ENCODE measurements at regions not wholly inside any gene's neighbourhood (a gene's known extent, or its start where the extent isn't known, plus 50 kb on each side); places are given as distances from the start of the nearest gene placed in this dataset.

DNA sequence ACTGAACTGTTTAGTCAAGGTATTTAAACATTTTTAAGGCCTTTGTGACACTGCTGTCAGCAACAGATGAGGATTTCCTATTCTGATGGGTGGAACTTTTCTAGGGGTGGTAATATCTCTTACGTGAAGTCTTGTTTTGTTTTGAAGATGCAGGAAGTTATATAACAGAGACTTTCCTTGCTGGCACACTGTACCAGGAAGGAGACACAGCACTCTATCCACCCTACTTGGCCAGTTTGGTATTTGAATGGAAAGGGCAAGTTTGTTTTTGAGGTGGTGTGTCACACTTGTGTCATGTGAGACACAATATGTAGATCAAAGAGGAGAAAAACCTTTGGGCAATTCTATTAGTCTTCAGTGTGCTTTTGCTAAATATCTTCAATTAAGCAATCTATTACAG lies 51.6 kb upstream of the SRP54 start:
- DNase-seq: peak; percentile 66

DNA sequence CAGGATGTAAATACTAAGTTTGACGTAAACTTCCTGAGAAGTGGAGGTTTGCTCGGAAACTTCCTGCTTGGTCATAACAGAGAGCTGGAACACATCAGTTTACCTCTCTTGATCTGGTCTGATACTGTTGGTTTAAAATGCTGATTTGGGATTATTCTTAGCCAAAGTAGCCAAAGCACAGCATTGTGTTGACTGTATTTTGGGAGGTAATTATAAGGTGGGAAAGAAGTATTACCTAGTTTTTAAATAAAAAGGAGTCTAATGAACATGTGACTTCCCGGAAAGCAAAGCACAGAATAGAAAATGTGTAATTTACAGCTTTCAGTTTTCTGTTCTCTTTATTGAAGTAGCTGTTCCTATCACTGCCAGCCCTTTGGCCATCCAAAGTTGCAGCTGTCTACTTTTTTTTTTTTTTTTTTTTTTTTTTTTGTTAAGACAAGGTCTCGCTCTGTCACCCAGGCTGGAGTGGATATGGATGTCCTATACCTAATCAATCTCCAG lies 52.2 kb upstream of the SRP54 start:
- DNase-seq: peak; percentile 59

DNA sequence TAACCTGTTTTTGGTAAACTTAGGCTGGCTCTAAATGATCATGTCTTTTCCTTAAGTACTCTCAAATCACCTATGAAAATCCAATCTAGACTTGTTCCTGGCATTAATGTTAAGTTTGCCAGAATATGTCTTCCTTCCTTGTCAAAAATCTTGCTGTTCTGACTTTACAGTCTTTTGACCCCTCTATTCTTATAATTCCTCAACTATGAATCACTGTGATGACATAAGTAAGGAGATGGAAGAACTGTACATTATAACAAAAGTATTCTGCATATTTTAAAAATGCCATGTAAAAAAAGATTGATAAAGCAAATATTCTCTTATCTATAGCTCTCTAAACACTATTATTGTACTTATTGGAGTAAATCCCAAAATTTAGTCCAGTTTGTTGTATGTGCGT lies 51.4 kb upstream of the BAZ1A start:
- DNase-seq: no peak

All from activated CD4-positive, alpha-beta T cell treated with anti-CD3 and anti-CD28 coated beads, Interleukin-10, Interleukin-2, amounts not matched to agents 100 ng/mL and 50 ng/mL, durations not matched to agents 16 hours and 8 hours (primary cell).